GM18951 (cell line): ENCODE measurements at regions not wholly inside any gene's neighbourhood (a gene's known extent, or its start where the extent isn't known, plus 50 kb on each side); places are given as distances from the start of the nearest gene placed in this dataset.

Experiments used
- POLR2A ChIP-seq: IDR thresholded peaks from 4 replicates; pipeline ENCODE4 v1.6.1; 2011; ENCODE audit warnings: mild to moderate bottlenecking; ENCODE audit not compliant: insufficient read length, insufficient read depth; ENCODE audit errors: extremely low read depth
- in situ Hi-C: fragments of 300-500 bp; cut with MboI; formaldehyde crosslinking; loops from one replicate; pipeline ENCODE4 v1.12.0; 2022; ENCODE audit warnings: low sequenced_read_pairs, mixed read lengths, inconsistent platforms; ENCODE audit not compliant: unreplicated experiment

GRCh38 chr2:16050908-16051489 lies 110.6 kb downstream of the MYCN start:
- in situ Hi-C loops = no loop called here
- no peak for TF ChIP-seq POLR2A

- TF ChIP-seq POLR2A = no peak
- in situ Hi-C loops = no loop called here
Measured at GRCh38 chr2:16050261-16050907, 110.0 kb downstream of the MYCN start.

- TF ChIP-seq POLR2A = no peak
- in situ Hi-C loops = no loop called here
Measured at GRCh38 chr2:16049406-16049805, 109.1 kb downstream of the MYCN start.

GRCh38 chr2:16048466-16048865 lies 108.1 kb downstream of the MYCN start:
- in situ Hi-C loops = no loop called here
- no peak for TF ChIP-seq POLR2A

GRCh38 chr2:16047701-16048100 lies 107.4 kb downstream of the MYCN start:
- no peak for TF ChIP-seq POLR2A
- in situ Hi-C loops = no loop called here

- no peak for TF ChIP-seq POLR2A
Measured at GRCh38 chr2:16046649-16047048, 106.3 kb downstream of the MYCN start.

GRCh38 chr2:16045653-16046352 lies 105.5 kb downstream of the MYCN start:
- in situ Hi-C loops = no loop called here
- no peak for TF ChIP-seq POLR2A

More at GRCh38 chr2:16046649-16047048, 106.3 kb downstream of the MYCN start:
- in situ Hi-C loops = no loop called here

- TF ChIP-seq POLR2A = no peak
- in situ Hi-C loops = no loop called here
Measured at GRCh38 chr2:16044946-16045456, 104.7 kb downstream of the MYCN start.

- TF ChIP-seq POLR2A = no peak
- in situ Hi-C loops = no loop called here
Measured at GRCh38 chr2:16043627-16044026, 103.3 kb downstream of the MYCN start.

- no peak for TF ChIP-seq POLR2A
- in situ Hi-C loops = no loop called here
Measured at GRCh38 chr2:16043192-16043591, 102.8 kb downstream of the MYCN start.

- no peak for TF ChIP-seq POLR2A
- in situ Hi-C loops = no loop called here
Measured at GRCh38 chr2:16042201-16042700, 101.9 kb downstream of the MYCN start.

GRCh38 chr2:16040271-16041010 lies 100.1 kb downstream of the MYCN start:
- no peak for TF ChIP-seq POLR2A
- in situ Hi-C loops = no loop called here

GRCh38 chr2:16039823-16040222 lies 99.5 kb downstream of the MYCN start:
- no peak for TF ChIP-seq POLR2A
- in situ Hi-C loops = no loop called here
